Thyroid gland (tissue), 4 donors: ENCODE measurements at regions not wholly inside any gene's neighbourhood (a gene's known extent, or its start where the extent isn't known, plus 50 kb on each side); places are given as distances from the start of the nearest gene placed in this dataset.

Source experiments
- CTCF ChIP-seq, 6 experiments: fragments of 200-600 bp in 3 of 6; fragments of 450-650 bp in 3 of 6; sonication (generic) in 3 of 6; IDR thresholded peaks; one replicate each; pipeline ENCODE4 v1.5.1; 2016 to 2019; ENCODE audit warnings: antibody characterized with exemption in 6 of 6, mild to moderate bottlenecking in 2 of 6, inconsistent platforms in 1 of 6, moderate library complexity in 1 of 6
- POLR2A ChIP-seq, 2 donors: fragments of 450-650 bp; IDR thresholded peaks; one replicate each; pipeline ENCODE4 v1.6.1; 2017; ENCODE audit warnings: antibody characterized with exemption in 2 of 2, mild to moderate bottlenecking in 2 of 2, moderate library complexity in 1 of 2

- TF ChIP-seq CTCF (IDR thresholded peaks at IDR 0.05), result no peak
- TF ChIP-seq POLR2A (IDR thresholded peaks at IDR 0.05), result no peak
Observed at GRCh38 chr9:80449513-80449912, 877.7 kb downstream of the TLE4 start.
